Omental fat pad (tissue), 3 donors: ENCODE measurements at regions not wholly inside any gene's neighbourhood (a gene's known extent, or its start where the extent isn't known, plus 50 kb on each side); places are given as distances from the start of the nearest gene placed in this dataset.

Experiments
- ATAC-seq: fragments of 150-250 bp; one replicate; pipeline ENCODE4 v1.9.1; 2016; ENCODE audit warnings: mild to moderate bottlenecking, moderate library complexity; ENCODE audit not compliant: low FRiP score
- DNase-seq: peaks from one replicate; pipeline ENCODE4 v3.0.0-alpha.2; 2019; ENCODE audit warnings: low spot score
- TF ChIP-seq, protein P1 (sequence below), 3 donors: fragments of 450-650 bp; IDR thresholded peaks; one replicate each; pipeline ENCODE4 v1.5.1; 2016 to 2017; ENCODE audit warnings: antibody characterized with exemption in 3 of 3, mild to moderate bottlenecking in 3 of 3, moderate library complexity in 2 of 3

DNA sequence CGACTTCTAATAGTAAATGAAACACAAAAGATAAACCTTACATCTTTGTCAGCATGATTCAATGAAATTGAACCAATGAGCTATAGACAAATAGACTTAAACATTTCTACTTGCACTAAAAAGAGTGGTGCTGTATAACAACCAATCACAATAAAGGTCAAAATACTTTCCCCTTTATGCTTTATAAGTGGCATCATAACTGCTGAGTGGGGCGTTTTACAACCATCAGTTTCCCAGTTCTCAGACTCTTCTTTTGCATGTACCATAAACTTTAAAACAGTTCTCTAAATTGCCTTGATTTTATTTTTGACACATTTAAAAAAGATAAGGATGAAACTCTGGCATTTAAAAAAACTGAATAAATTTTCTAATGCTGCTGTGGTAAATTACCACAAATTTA lies 356.2 kb downstream of the NNT start:
- TF ChIP-seq, protein P1, sequence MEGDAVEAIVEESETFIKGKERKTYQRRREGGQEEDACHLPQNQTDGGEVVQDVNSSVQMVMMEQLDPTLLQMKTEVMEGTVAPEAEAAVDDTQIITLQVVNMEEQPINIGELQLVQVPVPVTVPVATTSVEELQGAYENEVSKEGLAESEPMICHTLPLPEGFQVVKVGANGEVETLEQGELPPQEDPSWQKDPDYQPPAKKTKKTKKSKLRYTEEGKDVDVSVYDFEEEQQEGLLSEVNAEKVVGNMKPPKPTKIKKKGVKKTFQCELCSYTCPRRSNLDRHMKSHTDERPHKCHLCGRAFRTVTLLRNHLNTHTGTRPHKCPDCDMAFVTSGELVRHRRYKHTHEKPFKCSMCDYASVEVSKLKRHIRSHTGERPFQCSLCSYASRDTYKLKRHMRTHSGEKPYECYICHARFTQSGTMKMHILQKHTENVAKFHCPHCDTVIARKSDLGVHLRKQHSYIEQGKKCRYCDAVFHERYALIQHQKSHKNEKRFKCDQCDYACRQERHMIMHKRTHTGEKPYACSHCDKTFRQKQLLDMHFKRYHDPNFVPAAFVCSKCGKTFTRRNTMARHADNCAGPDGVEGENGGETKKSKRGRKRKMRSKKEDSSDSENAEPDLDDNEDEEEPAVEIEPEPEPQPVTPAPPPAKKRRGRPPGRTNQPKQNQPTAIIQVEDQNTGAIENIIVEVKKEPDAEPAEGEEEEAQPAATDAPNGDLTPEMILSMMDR (IDR thresholded peaks at IDR 0.05), result no peak
- DNase-seq, result no peak

DNA sequence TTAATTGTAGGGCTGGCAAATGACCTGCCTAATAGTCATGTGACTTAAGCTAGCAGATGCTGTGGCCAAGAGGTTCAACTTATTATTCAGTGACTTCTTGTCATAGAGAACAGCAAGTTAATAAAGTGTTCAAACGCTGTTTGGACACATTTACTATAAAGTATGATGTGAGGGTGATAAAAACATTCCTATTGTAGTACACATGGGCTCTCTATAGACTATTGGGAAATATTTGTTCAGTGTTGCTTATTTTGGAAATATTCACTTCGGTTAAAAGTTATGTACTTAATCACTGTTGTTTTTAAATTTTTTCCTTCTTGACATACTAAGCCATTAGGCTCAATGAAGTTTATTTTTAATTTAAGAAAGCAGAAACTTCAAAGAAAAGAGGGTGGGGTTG lies 345.0 kb downstream of the NNT start:
- TF ChIP-seq, protein P1 (IDR thresholded peaks at IDR 0.05), result no peak
- no peak for ATAC-seq
- DNase-seq, result no peak

More for the DNA sequence above, 356.2 kb downstream of the NNT start:
- ATAC-seq, result no peak

DNA sequence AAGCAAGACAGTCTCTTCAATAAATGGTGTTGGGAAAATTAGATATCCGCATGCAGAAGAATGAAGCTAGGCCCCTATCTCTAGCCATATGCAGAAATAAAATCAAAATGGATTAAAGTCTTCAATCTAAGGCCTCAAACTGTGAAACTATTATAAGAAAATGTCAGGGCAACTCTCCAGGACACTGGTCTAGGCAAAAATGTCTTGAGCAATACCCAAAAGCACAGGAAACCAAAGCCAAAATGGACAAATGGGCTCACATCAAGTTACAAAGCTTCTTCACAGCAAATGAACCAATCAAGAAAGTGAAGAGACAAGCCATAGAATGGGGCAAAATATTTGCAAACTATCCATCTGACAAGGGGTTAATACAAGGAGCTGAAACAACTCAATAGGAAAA lies 338.8 kb downstream of the NNT start:
- ATAC-seq (no peak), DNase-seq (no peak)
- TF ChIP-seq, protein P1 (IDR thresholded peaks at IDR 0.05), result no peak

DNA sequence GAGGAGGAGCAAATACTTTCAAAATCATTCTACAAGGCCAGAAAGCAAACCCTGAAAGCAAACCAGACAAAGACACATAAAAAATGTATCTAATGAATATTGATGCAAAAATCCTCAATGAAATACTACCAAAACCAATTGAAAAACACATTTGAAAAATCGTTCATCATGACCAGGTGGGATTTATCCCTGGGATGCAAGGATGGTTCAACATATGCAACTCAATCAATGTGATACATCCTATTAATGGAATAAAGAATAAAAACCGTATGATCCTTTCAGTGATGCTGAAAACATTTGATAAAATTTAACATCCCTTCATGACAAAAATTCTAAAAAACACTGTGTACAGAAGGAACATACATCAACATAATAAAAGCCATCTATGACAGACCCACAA lies 337.6 kb downstream of the NNT start:
- ATAC-seq (no peak), DNase-seq (no peak)
- TF ChIP-seq, protein P1 (IDR thresholded peaks at IDR 0.05), result no peak

DNA sequence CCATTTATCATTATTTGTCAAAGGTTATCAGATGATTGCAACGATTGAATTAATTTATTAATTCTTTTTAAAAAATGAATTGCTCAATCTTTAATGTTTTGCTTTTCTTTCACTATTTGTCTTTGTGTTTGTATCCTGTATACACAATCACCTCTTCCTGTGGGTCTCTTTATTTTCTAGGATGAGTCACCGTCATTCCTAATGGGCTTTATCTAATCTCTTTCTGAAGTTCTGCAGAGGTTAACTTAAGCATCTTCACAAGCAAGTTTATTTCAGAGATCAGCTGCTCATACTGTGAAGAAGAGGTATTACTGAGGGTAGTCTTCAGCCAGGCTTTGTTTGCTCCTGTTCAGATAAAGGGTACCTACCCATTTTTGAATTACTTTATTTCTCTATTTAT lies 323.9 kb downstream of the NNT start:
- ATAC-seq, result no peak
- DNase-seq, result no peak
- TF ChIP-seq, protein P1 (IDR thresholded peaks at IDR 0.05), result no peak

DNA sequence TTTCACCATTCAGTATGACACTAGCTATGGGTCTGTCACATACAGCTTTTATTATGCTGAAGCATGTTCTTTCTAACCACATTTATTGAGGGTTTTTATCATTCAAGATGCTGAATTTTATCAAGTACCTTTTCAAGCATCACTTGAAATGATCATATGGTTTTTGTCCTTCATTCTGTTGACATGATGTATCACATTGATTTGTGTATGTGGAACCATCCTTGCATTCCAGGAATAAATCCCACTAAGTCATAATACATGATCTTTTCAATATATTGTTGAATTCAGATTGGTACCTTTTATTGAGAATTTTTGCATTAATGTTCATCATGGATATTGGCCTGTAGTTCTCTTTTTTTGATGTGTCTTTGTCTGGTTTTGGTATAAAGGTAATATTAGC lies 317.4 kb downstream of the NNT start:
- DNase-seq (no peak), ATAC-seq (no peak)
- TF ChIP-seq, protein P1 (IDR thresholded peaks at IDR 0.05), result no peak

DNA sequence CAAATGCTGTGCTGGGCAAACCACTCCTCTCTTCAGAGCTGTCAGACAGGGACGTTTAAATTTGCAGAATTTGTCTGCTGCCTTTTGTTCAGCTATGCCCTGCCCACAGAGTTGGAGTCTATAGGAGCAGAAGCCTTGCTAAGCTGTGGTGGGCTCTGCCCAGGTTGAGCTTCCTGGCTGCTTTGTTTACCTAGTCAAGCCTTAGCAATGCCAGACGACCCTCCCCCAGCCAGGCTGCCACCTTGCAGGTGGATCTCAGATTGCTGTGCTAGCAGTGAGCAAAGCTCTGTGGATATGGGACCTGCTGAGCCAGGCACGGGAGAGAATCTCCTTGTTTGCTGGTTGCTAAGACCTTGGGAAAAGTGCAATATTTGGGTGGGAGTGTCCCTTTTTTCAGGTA lies 314.9 kb downstream of the NNT start:
- no peak for ATAC-seq
- TF ChIP-seq, protein P1 (IDR thresholded peaks at IDR 0.05), result no peak
- no peak for DNase-seq
